GM23338 (cell line): ENCODE measurements at regions not wholly inside any gene's neighbourhood (a gene's known extent, or its start where the extent isn't known, plus 50 kb on each side); places are given as distances from the start of the nearest gene placed in this dataset.

Experiments
- ATAC-seq: fragments of 200-7000 bp; cut with Tn5 transposase; 3 replicates; pipeline ENCODE4 v1.9.1; 2020
- DNase-seq: peaks from one replicate; pipeline ENCODE4 v3.0.0-alpha.2; 2015; ENCODE audit warnings: low spot score
- H2AFZ ChIP-seq: fragments of 200-600 bp; sonication (generic); 2 replicates; pipeline ENCODE4 v1.8.0; 2016; ENCODE audit warnings: antibody characterized with exemption, mild to moderate bottlenecking, moderate library complexity
- H3F3A ChIP-seq: fragments of 200-600 bp; sonication (generic); replicated peaks from 2 replicates; pipeline ENCODE4 v1.8.0; 2017; ENCODE audit warnings: antibody characterized with exemption, mixed run types, low read depth
- H3K27ac ChIP-seq: fragments of 200-600 bp; sonication (generic); 2 replicates; pipeline ENCODE4 v1.6.1; 2016; ENCODE audit warnings: low read depth
- H3K27me3 ChIP-seq: fragments of 200-600 bp; sonication (generic); 2 replicates; pipeline ENCODE4 v1.8.0; 2016; ENCODE audit warnings: mild to moderate bottlenecking, mixed run types, moderate library complexity; ENCODE audit not compliant: insufficient read depth
- H3K36me3 ChIP-seq: fragments of 200-600 bp; sonication (generic); 2 replicates; pipeline ENCODE4 v1.8.0; 2016; ENCODE audit warnings: mild to moderate bottlenecking; ENCODE audit not compliant: insufficient read depth
- H3K4me1 ChIP-seq: fragments of 200-600 bp; sonication (generic); 2 replicates; pipeline ENCODE4 v1.8.0; 2016; ENCODE audit warnings: mild to moderate bottlenecking, moderate library complexity; ENCODE audit not compliant: insufficient read depth
- H3K4me2 ChIP-seq: fragments of 200-600 bp; sonication (generic); 2 replicates; pipeline ENCODE4 v1.7.1; 2017; ENCODE audit warnings: mixed run types
- H3K4me3 ChIP-seq: fragments of 200-600 bp; sonication (generic); 2 replicates; pipeline ENCODE4 v1.6.1; 2016; ENCODE audit warnings: mixed run types
- H3K79me2 ChIP-seq: fragments of 200-600 bp; sonication (generic); replicated peaks from 2 replicates; pipeline ENCODE4 v1.8.0; 2017; ENCODE audit warnings: mild to moderate bottlenecking; ENCODE audit not compliant: insufficient read depth
- H3K9me2 ChIP-seq: fragments of 200-600 bp; sonication (generic); 2 replicates; pipeline ENCODE4 v1.8.0; 2017; ENCODE audit not compliant: insufficient read depth
- H4K20me1 ChIP-seq: fragments of 200-600 bp; sonication (generic); replicated peaks from 2 replicates; pipeline ENCODE4 v1.8.0; 2017; ENCODE audit warnings: mild to moderate bottlenecking; ENCODE audit not compliant: insufficient read depth
- H3K27ac Mint-ChIP-seq: 2 replicates; pipeline ENCODE4 v1.8.0; 2020; ENCODE audit warnings: inconsistent platforms, mild to moderate bottlenecking, moderate library complexity, mixed read lengths
- H3K27me3 Mint-ChIP-seq: 3 replicates; pipeline ENCODE4 v1.8.0; 2022; ENCODE audit warnings: low read depth, mild to moderate bottlenecking, moderate library complexity, mixed read lengths, inconsistent platforms; ENCODE audit not compliant: insufficient read depth, poor library complexity
- H3K36me3 Mint-ChIP-seq: 3 replicates; pipeline ENCODE4 v1.8.0; 2021; ENCODE audit warnings: low read depth, mild to moderate bottlenecking, inconsistent platforms, moderate library complexity, mixed read lengths
- H3K4me1 Mint-ChIP-seq: 3 replicates; pipeline ENCODE4 v1.8.0; 2020; ENCODE audit warnings: mild to moderate bottlenecking, inconsistent platforms, mixed read lengths
- H3K4me3 Mint-ChIP-seq: 3 replicates; pipeline ENCODE4 v1.8.0; 2021; ENCODE audit warnings: moderate library complexity, mild to moderate bottlenecking, inconsistent platforms, mixed read lengths
- H3K9me3 Mint-ChIP-seq: 3 replicates; pipeline ENCODE4 v1.8.0; 2020; ENCODE audit warnings: moderate library complexity, mild to moderate bottlenecking, inconsistent platforms, mixed read lengths
- CREB1 ChIP-seq: fragments of 250-450 bp; sonication (Bioruptor Pico); IDR thresholded peaks from 2 replicates; pipeline ENCODE4 v1.5.0; 2020; ENCODE audit warnings: low read depth, mild to moderate bottlenecking, moderate library complexity
- CTCF ChIP-seq, 2 experiments: fragments of 200-600 bp in 1 of 2; sonication (generic) in 1 of 2; conservative IDR thresholded peaks; 2 replicates each; pipeline versions ENCODE4 v1.5.1 to v1.6.1; 2016 to 2017; ENCODE audit warnings: antibody characterized with exemption in 2 of 2, low read depth in 2 of 2, mild to moderate bottlenecking in 2 of 2, moderate library complexity in 1 of 2
- ETS1 ChIP-seq: IDR thresholded peaks from 2 replicates; pipeline ENCODE4 v1.6.1; 2016; ENCODE audit warnings: antibody characterized with exemption
- EZH2 ChIP-seq: fragments of 200-600 bp; sonication (generic); IDR thresholded peaks from one replicate; pipeline ENCODE4 v1.8.0; 2017; ENCODE audit warnings: antibody characterized with exemption, mild to moderate bottlenecking, low read depth; ENCODE audit not compliant: unreplicated experiment
- EZH2phosphoT487 ChIP-seq: fragments of 200-600 bp; sonication (generic); IDR thresholded peaks from one replicate; pipeline ENCODE4 v1.8.1; 2018; ENCODE audit warnings: antibody characterized with exemption; ENCODE audit not compliant: unreplicated experiment
- JUNB ChIP-seq: IDR thresholded peaks from one replicate; pipeline ENCODE4 v1.6.1; 2016; ENCODE audit warnings: antibody characterized with exemption; ENCODE audit not compliant: unreplicated experiment
- NANOG ChIP-seq: IDR thresholded peaks from 2 replicates; pipeline ENCODE4 v1.6.1; 2016; ENCODE audit warnings: antibody characterized with exemption, borderline replicate concordance
- POLR2AphosphoS5 ChIP-seq: IDR thresholded peaks from 2 replicates; pipeline ENCODE4 v1.6.1; 2016; ENCODE audit warnings: antibody characterized with exemption, low read depth
- REST ChIP-seq: IDR thresholded peaks from one replicate; pipeline ENCODE4 v1.6.1; 2018; ENCODE audit warnings: antibody characterized with exemption; ENCODE audit not compliant: unreplicated experiment
- STAT1 ChIP-seq: IDR thresholded peaks from one replicate; pipeline ENCODE4 v1.6.1; 2016; ENCODE audit warnings: antibody characterized with exemption; ENCODE audit not compliant: unreplicated experiment
- ZNF114 ChIP-seq: fragments of 250-450 bp; sonication (Bioruptor Pico); IDR thresholded peaks from 2 replicates; pipeline ENCODE4 v1.5.0; 2020; ENCODE audit warnings: mild to moderate bottlenecking, moderate library complexity
- ZNF331 ChIP-seq: fragments of 250-450 bp; sonication (Bioruptor Pico); IDR thresholded peaks from 2 replicates; pipeline ENCODE4 v1.5.0; 2020; ENCODE audit warnings: low read depth, mild to moderate bottlenecking, moderate library complexity
- ZNF462 ChIP-seq: fragments of 250-450 bp; sonication (Bioruptor Pico); IDR thresholded peaks from 2 replicates; pipeline ENCODE4 v1.5.0; 2020; ENCODE audit warnings: mild to moderate bottlenecking, moderate library complexity

GRCh38 chr5:163735069-163735468 is 229.7 kb downstream of the MAT2B start:
- no peaks in the 10 kb centered on the region for H3K36me3 Mint-ChIP-seq
- peak overlapping the region; percentile 85 for H2AFZ ChIP-seq
- H3K4me2 ChIP-seq = no peak overlapping the region
- no peak for TF ChIP-seq ZNF462 (CRISPR knock-in tag)
- no peak for TF ChIP-seq ETS1
- TF ChIP-seq ZNF114 = no peak
- no peak for TF ChIP-seq EZH2
- TF ChIP-seq REST = no peak
- no peak for TF ChIP-seq EZH2phosphoT487
- no peak for TF ChIP-seq CTCF (conservative IDR thresholded peaks at IDR 0.05; ENCODE audit: low read depth in 2 of 2)
- TF ChIP-seq POLR2AphosphoS5 = no peak
- no peak for TF ChIP-seq NANOG
- no peak for TF ChIP-seq ZNF331 (CRISPR knock-in tag)
- no peak for TF ChIP-seq CREB1 (CRISPR knock-in tag)
- no peak for TF ChIP-seq STAT1
- TF ChIP-seq JUNB = no peak
- no peak overlapping the region for H3K27ac ChIP-seq
- H3K27me3 Mint-ChIP-seq = no peaks in the 10 kb centered on the region
- DNase-seq (no peak), ATAC-seq (no peak)
- H3F3A ChIP-seq = no peaks in the 10 kb centered on the region
- no peaks in the 10 kb centered on the region for H3K9me3 Mint-ChIP-seq
- H3K79me2 ChIP-seq = no peaks in the 10 kb centered on the region
- peaks cover 7% of the 10 kb centered on the region; the same call in 2 of the 3 replicates for H3K4me1 Mint-ChIP-seq
- H3K4me3 Mint-ChIP-seq = no peak overlapping the region
- H3K27ac Mint-ChIP-seq = no peak overlapping the region
- no peaks in the 10 kb centered on the region for H3K36me3 ChIP-seq
- no peaks in the 10 kb centered on the region for H3K9me2 ChIP-seq
- peaks cover 6% of the 10 kb centered on the region; the same call in 1 of the 2 replicates for H3K4me1 ChIP-seq
- no peaks in the 10 kb centered on the region for H4K20me1 ChIP-seq
- no peak overlapping the region for H3K4me3 ChIP-seq
- H3K27me3 ChIP-seq = no peaks in the 10 kb centered on the region
